Stimulated activated CD8-positive, alpha-beta memory T cell treated with anti-CD3 and anti-CD28 coated beads, Interleukin-12 subunit alpha, Interleukin-12 subunit beta, amount 100 ng/mL, for 1 hour (primary cell): ENCODE measurements at regions not wholly inside any gene's neighbourhood (a gene's known extent, or its start where the extent isn't known, plus 50 kb on each side); places are given as distances from the start of the nearest gene placed in this dataset.

Experiments
- DNase-seq: peaks from one replicate; pipeline ENCODE4 v3.0.0-alpha.2; 2020; ENCODE audit warnings: low read depth

GRCh38 chr6:156046268-156046665 is 590.6 kb upstream of the NOX3 start:
- no peak for DNase-seq

- DNase-seq, result no peak
Observed at GRCh38 chr6:156045401-156046267, 590.0 kb upstream of the NOX3 start.

- DNase-seq, result no peak
Observed at GRCh38 chr6:156033598-156033997, 578.0 kb upstream of the NOX3 start.

- DNase-seq, result no peak
Observed at GRCh38 chr6:156031516-156031915, 575.9 kb upstream of the NOX3 start.

GRCh38 chr6:156030053-156030452 is 574.4 kb upstream of the NOX3 start:
- no peak for DNase-seq

- no peak for DNase-seq
Observed at GRCh38 chr6:156029286-156029985, 573.8 kb upstream of the NOX3 start.

GRCh38 chr6:156028335-156029131 is 572.9 kb upstream of the NOX3 start:
- no peak for DNase-seq

GRCh38 chr6:156027248-156027626 is 571.6 kb upstream of the NOX3 start:
- DNase-seq, result no peak

- DNase-seq, result no peak
Observed at GRCh38 chr6:156026486-156027247, 571.0 kb upstream of the NOX3 start.

GRCh38 chr6:156024339-156024738 is 568.7 kb upstream of the NOX3 start:
- no peak for DNase-seq

GRCh38 chr6:156021746-156022396 is 566.2 kb upstream of the NOX3 start:
- no peak for DNase-seq

GRCh38 chr6:156017838-156018237 is 562.2 kb upstream of the NOX3 start:
- no peak for DNase-seq

GRCh38 chr6:156016186-156016976 is 560.7 kb upstream of the NOX3 start:
- DNase-seq, result no peak

- DNase-seq, result no peak
Observed at GRCh38 chr6:156013155-156013554, 557.5 kb upstream of the NOX3 start.

- DNase-seq, result no peak
Observed at GRCh38 chr6:156009656-156010055, 554.0 kb upstream of the NOX3 start.

- no peak for DNase-seq
Observed at GRCh38 chr6:156004796-156005195, 549.2 kb upstream of the NOX3 start.

- DNase-seq, result no peak
Observed at GRCh38 chr6:155996151-155996550, 540.5 kb upstream of the NOX3 start.

GRCh38 chr6:155995281-155995680 is 539.6 kb upstream of the NOX3 start:
- DNase-seq, result no peak

GRCh38 chr6:155994086-155994485 is 538.4 kb upstream of the NOX3 start:
- DNase-seq, result no peak

GRCh38 chr6:155993240-155993639 is 537.6 kb upstream of the NOX3 start:
- no peak for DNase-seq
